Kidney glomerular epithelial cell (primary cell): ENCODE measurements at regions not wholly inside any gene's neighbourhood (a gene's known extent, or its start where the extent isn't known, plus 50 kb on each side); places are given as distances from the start of the nearest gene placed in this dataset.

Source experiments
- DNase-seq: peaks from one replicate; lab custom pipeline; 2025; lab: John Stamatoyannopoulos, UW

- DNase-seq, result no peak
Measured at GRCh38 chr1:14499312-14500040, 99.0 kb upstream of the KAZN start.

- DNase-seq, result no peak
Measured at GRCh38 chr1:14500041-14500440, 98.4 kb upstream of the KAZN start.

- no peak for DNase-seq
Measured at GRCh38 chr1:14500912-14501311, 97.6 kb upstream of the KAZN start.

- no peak for DNase-seq
Measured at GRCh38 chr1:14504517-14504916, 94.0 kb upstream of the KAZN start.

- no peak for DNase-seq
Measured at GRCh38 chr1:14506471-14507255, 91.8 kb upstream of the KAZN start.

GRCh38 chr1:14507262-14507661 lies 91.2 kb upstream of the KAZN start:
- DNase-seq, result no peak

- no peak for DNase-seq
Measured at GRCh38 chr1:14508613-14509012, 89.9 kb upstream of the KAZN start.

- no peak for DNase-seq
Measured at GRCh38 chr1:14511166-14511680, 87.3 kb upstream of the KAZN start.

GRCh38 chr1:14511796-14512585 lies 86.5 kb upstream of the KAZN start:
- no peak for DNase-seq

GRCh38 chr1:14513111-14513510 lies 85.4 kb upstream of the KAZN start:
- DNase-seq, result no peak

GRCh38 chr1:14514739-14515138 lies 83.7 kb upstream of the KAZN start:
- no peak for DNase-seq

GRCh38 chr1:14516974-14517840 lies 81.3 kb upstream of the KAZN start:
- peak; percentile 55 for DNase-seq

- DNase-seq, result no peak
Measured at GRCh38 chr1:14517841-14518180, 80.7 kb upstream of the KAZN start.

GRCh38 chr1:14519976-14520375 lies 78.5 kb upstream of the KAZN start:
- no peak for DNase-seq

GRCh38 chr1:14520514-14521163 lies 77.8 kb upstream of the KAZN start:
- DNase-seq, result no peak

- DNase-seq, result no peak
Measured at GRCh38 chr1:14521622-14522021, 76.9 kb upstream of the KAZN start.

GRCh38 chr1:14522077-14522925 lies 76.2 kb upstream of the KAZN start:
- DNase-seq, result peak; percentile 41

GRCh38 chr1:14522926-14523241 lies 75.6 kb upstream of the KAZN start:
- DNase-seq, result peak; percentile 41

GRCh38 chr1:14524826-14525636 lies 73.5 kb upstream of the KAZN start:
- DNase-seq, result no peak
